NCI-H128 (cell line): ENCODE measurements at regions not wholly inside any gene's neighbourhood (a gene's known extent, or its start where the extent isn't known, plus 50 kb on each side); places are given as distances from the start of the nearest gene placed in this dataset.

ENCODE experiments used
- DNase-seq: peaks from one replicate; lab custom pipeline; 2025; ENCODE audit not compliant: unreplicated experiment; lab: John Stamatoyannopoulos, UW

- DNase-seq = no peak
These were observed 276.8 kb downstream of the BRD1 start for GRCh38 chr22:49550766-49551362.

GRCh38 chr22:49550141-49550430, 277.6 kb downstream of the BRD1 start:
- no peak for DNase-seq

GRCh38 chr22:49549256-49550140, 278.2 kb downstream of the BRD1 start:
- DNase-seq = no peak

GRCh38 chr22:49548356-49549202, 279.1 kb downstream of the BRD1 start:
- DNase-seq = no peak

GRCh38 chr22:49547751-49548239, 279.9 kb downstream of the BRD1 start:
- no peak for DNase-seq

GRCh38 chr22:49546811-49547585, 280.7 kb downstream of the BRD1 start:
- no peak for DNase-seq

GRCh38 chr22:49545606-49546005, 282.1 kb downstream of the BRD1 start:
- no peak for DNase-seq

- no peak for DNase-seq
These were observed 283.4 kb downstream of the BRD1 start for GRCh38 chr22:49544286-49544685.

- DNase-seq = no peak
These were observed 283.8 kb downstream of the BRD1 start for GRCh38 chr22:49543876-49544275.

GRCh38 chr22:49541693-49542230, 285.9 kb downstream of the BRD1 start:
- no peak for DNase-seq

- DNase-seq = no peak
These were observed 286.6 kb downstream of the BRD1 start for GRCh38 chr22:49540913-49541692.

- DNase-seq = no peak
These were observed 287.4 kb downstream of the BRD1 start for GRCh38 chr22:49540084-49540912.

GRCh38 chr22:49538006-49538405, 289.7 kb downstream of the BRD1 start:
- DNase-seq = no peak

- DNase-seq = no peak
These were observed 291.0 kb downstream of the BRD1 start for GRCh38 chr22:49536571-49537131.

- DNase-seq = no peak
These were observed 292.0 kb downstream of the BRD1 start for GRCh38 chr22:49535527-49536125.

- DNase-seq = no peak
These were observed 292.5 kb downstream of the BRD1 start for GRCh38 chr22:49535126-49535525.

- no peak for DNase-seq
These were observed 293.3 kb downstream of the BRD1 start for GRCh38 chr22:49534386-49534785.

- DNase-seq = no peak
These were observed 293.8 kb downstream of the BRD1 start for GRCh38 chr22:49533886-49534285.
